IPS-NIHi7 (cell line): ENCODE measurements at regions not wholly inside any gene's neighbourhood (a gene's known extent, or its start where the extent isn't known, plus 50 kb on each side); places are given as distances from the start of the nearest gene placed in this dataset.

Source experiments
- DNase-seq: peaks from one replicate; pipeline ENCODE4 v3.0.0; 2012; ENCODE audit warnings: mixed read lengths; ENCODE audit errors: extremely low spot score

- DNase-seq, result no peak
These were observed 193.4 kb upstream of the STEAP4 start for GRCh38 chr7:88500131-88500530.

GRCh38 chr7:88495881-88496725 is 189.4 kb upstream of the STEAP4 start:
- DNase-seq, result no peak

- DNase-seq, result no peak
These were observed 185.5 kb upstream of the STEAP4 start for GRCh38 chr7:88492153-88492552.

- DNase-seq, result no peak
These were observed 184.2 kb upstream of the STEAP4 start for GRCh38 chr7:88490874-88491273.

- no peak for DNase-seq
These were observed 183.5 kb upstream of the STEAP4 start for GRCh38 chr7:88490161-88490560.

GRCh38 chr7:88485821-88486220 is 179.1 kb upstream of the STEAP4 start:
- no peak for DNase-seq

- DNase-seq, result no peak
These were observed 177.9 kb upstream of the STEAP4 start for GRCh38 chr7:88484551-88484950.

- no peak for DNase-seq
These were observed 174.2 kb upstream of the STEAP4 start for GRCh38 chr7:88480896-88481295.

GRCh38 chr7:88480271-88480670 is 173.6 kb upstream of the STEAP4 start:
- DNase-seq, result no peak

GRCh38 chr7:88477976-88478375 is 171.3 kb upstream of the STEAP4 start:
- no peak for DNase-seq

- DNase-seq, result no peak
These were observed 158.9 kb upstream of the STEAP4 start for GRCh38 chr7:88465600-88465999.

GRCh38 chr7:88462799-88463198 is 156.1 kb upstream of the STEAP4 start:
- peak; percentile 15 for DNase-seq

- DNase-seq, result no peak
These were observed 154.0 kb upstream of the STEAP4 start for GRCh38 chr7:88460650-88461049.

- no peak for DNase-seq
These were observed 152.3 kb upstream of the STEAP4 start for GRCh38 chr7:88458946-88459345.

GRCh38 chr7:88458279-88458678 is 151.6 kb upstream of the STEAP4 start:
- DNase-seq, result no peak

- DNase-seq, result no peak
These were observed 150.6 kb upstream of the STEAP4 start for GRCh38 chr7:88457320-88457719.

GRCh38 chr7:88456490-88456889 is 149.8 kb upstream of the STEAP4 start:
- no peak for DNase-seq

- no peak for DNase-seq
These were observed 149.0 kb upstream of the STEAP4 start for GRCh38 chr7:88455696-88456095.

- no peak for DNase-seq
These were observed 146.0 kb upstream of the STEAP4 start for GRCh38 chr7:88452646-88453045.

GRCh38 chr7:88450874-88451273 is 144.2 kb upstream of the STEAP4 start:
- no peak for DNase-seq

GRCh38 chr7:88449410-88449809 is 142.7 kb upstream of the STEAP4 start:
- no peak for DNase-seq

GRCh38 chr7:88442413-88442812 is 135.7 kb upstream of the STEAP4 start:
- DNase-seq, result no peak

GRCh38 chr7:88437132-88437531 is 130.4 kb upstream of the STEAP4 start:
- no peak for DNase-seq

GRCh38 chr7:88432301-88432700 is 125.6 kb upstream of the STEAP4 start:
- DNase-seq, result no peak
